ENCODE measurements at regions not wholly inside any gene's neighbourhood (a gene's known extent, or its start where the extent isn't known, plus 50 kb on each side); places are given as distances from the start of the nearest gene placed in this dataset.

DNA sequence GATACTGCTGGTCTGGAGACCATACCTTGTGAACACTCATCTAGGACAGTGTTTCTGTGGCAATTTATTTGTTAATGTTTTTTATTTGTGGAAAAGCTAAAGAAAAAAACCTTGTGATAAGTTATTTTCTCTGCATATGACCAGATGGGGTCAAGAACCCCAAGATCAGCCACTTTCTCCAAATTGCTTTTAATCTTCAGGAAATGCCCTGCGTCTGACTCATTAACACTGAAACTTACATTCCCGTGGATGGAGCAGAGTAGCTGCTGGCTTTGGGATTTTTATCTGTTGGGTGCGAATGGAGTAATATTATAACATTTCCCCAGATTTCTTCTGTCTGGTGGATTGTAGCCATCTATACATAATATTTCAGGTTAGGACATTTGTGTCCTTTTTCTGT is 444.5 kb downstream of the SH3GL2 start:
- H3K27ac ChIP-seq (ENCODE audit: low read depth, low read length): no peak overlapping the region
- no peaks in the 10 kb centered on the region for H3K36me3 ChIP-seq (ENCODE audit: low read length)
- no peaks in the 10 kb centered on the region for H4K20me1 ChIP-seq (ENCODE audit: low read depth, low read length)
- TF ChIP-seq, protein P1, sequence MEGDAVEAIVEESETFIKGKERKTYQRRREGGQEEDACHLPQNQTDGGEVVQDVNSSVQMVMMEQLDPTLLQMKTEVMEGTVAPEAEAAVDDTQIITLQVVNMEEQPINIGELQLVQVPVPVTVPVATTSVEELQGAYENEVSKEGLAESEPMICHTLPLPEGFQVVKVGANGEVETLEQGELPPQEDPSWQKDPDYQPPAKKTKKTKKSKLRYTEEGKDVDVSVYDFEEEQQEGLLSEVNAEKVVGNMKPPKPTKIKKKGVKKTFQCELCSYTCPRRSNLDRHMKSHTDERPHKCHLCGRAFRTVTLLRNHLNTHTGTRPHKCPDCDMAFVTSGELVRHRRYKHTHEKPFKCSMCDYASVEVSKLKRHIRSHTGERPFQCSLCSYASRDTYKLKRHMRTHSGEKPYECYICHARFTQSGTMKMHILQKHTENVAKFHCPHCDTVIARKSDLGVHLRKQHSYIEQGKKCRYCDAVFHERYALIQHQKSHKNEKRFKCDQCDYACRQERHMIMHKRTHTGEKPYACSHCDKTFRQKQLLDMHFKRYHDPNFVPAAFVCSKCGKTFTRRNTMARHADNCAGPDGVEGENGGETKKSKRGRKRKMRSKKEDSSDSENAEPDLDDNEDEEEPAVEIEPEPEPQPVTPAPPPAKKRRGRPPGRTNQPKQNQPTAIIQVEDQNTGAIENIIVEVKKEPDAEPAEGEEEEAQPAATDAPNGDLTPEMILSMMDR (IDR thresholded peaks at IDR 0.05; ENCODE audit: insufficient read depth, low read length, poor library complexity, severe bottlenecking): no peak
- no peak for TF ChIP-seq EZH2phosphoT487 (conservative IDR thresholded peaks at IDR 0.05; ENCODE audit: low read length)
- H3K79me2 ChIP-seq (ENCODE audit: insufficient read depth, low read length): no peaks in the 10 kb centered on the region
- H3K9ac ChIP-seq (ENCODE audit: low read length): no peak overlapping the region
- no peaks in the 10 kb centered on the region for H3K27me3 ChIP-seq (ENCODE audit: low read length)
- no peak overlapping the region for H3K4me2 ChIP-seq (ENCODE audit: low read depth, low read length, poor library complexity, severe bottlenecking)
- H3K4me3 ChIP-seq (ENCODE audit: insufficient read depth, low read length, poor library complexity, severe bottlenecking): no peak overlapping the region
- no peaks in the 10 kb centered on the region for H3F3A ChIP-seq (ENCODE audit: insufficient read depth)
- H3K9me3 ChIP-seq (ENCODE audit: insufficient read depth, low read length): no peaks in the 10 kb centered on the region
- no peaks in the 10 kb centered on the region for H3K9me2 ChIP-seq (replicated peaks; ENCODE audit: insufficient read depth, low read length)
- H2AFZ ChIP-seq (ENCODE audit: low read depth, low read length, severe bottlenecking): no peak overlapping the region

DNA sequence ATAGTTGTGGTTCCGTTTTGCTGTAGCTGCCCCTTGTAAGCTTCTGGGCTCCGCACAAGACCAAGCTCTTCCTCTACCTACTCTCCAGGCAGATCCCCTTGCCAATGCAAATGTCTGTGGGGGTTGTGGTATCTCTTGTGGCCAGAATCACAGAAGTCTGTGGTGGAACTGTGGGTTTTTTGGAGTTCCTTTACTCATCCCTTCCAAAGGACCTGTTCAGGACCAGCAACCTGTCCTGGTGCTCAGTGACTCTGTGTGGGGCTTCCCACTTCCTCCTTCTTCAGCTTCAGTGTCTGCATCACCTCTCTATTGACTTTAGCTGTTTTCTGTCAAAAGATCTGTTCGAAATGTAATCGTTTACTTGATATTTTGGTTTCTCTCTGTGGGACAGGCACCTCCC is 441.3 kb upstream of the ADAMTSL1 start:
- Histone ChIP-seq H3K9me3 (ENCODE audit: insufficient read depth, low read length) (no peaks in the 10 kb centered on the region), H4K20me1 (ENCODE audit: low read depth, low read length) (no peaks in the 10 kb centered on the region), H2AFZ (ENCODE audit: low read depth, low read length, severe bottlenecking) (no peak overlapping the region), H3K4me3 (ENCODE audit: insufficient read depth, low read length, poor library complexity, severe bottlenecking) (no peak overlapping the region), H3K9ac (ENCODE audit: low read length) (no peak overlapping the region), H3K27me3 (ENCODE audit: low read length) (no peaks in the 10 kb centered on the region), H3K27ac (ENCODE audit: low read depth, low read length) (no peak overlapping the region), H3K79me2 (ENCODE audit: insufficient read depth, low read length) (no peaks in the 10 kb centered on the region), H3K36me3 (ENCODE audit: low read length) (no peaks in the 10 kb centered on the region), H3K9me2 (replicated peaks; ENCODE audit: insufficient read depth, low read length) (no peaks in the 10 kb centered on the region; the same call in 1 of the 2 replicates), H3F3A (ENCODE audit: insufficient read depth) (no peaks in the 10 kb centered on the region), H3K4me2 (ENCODE audit: low read depth, low read length, poor library complexity, severe bottlenecking) (no peak overlapping the region)
- TF ChIP-seq, protein P1 (IDR thresholded peaks at IDR 0.05; ENCODE audit: insufficient read depth, low read length, poor library complexity, severe bottlenecking): no peak
- no peak for TF ChIP-seq EZH2phosphoT487 (conservative IDR thresholded peaks at IDR 0.05; ENCODE audit: low read length)

DNA sequence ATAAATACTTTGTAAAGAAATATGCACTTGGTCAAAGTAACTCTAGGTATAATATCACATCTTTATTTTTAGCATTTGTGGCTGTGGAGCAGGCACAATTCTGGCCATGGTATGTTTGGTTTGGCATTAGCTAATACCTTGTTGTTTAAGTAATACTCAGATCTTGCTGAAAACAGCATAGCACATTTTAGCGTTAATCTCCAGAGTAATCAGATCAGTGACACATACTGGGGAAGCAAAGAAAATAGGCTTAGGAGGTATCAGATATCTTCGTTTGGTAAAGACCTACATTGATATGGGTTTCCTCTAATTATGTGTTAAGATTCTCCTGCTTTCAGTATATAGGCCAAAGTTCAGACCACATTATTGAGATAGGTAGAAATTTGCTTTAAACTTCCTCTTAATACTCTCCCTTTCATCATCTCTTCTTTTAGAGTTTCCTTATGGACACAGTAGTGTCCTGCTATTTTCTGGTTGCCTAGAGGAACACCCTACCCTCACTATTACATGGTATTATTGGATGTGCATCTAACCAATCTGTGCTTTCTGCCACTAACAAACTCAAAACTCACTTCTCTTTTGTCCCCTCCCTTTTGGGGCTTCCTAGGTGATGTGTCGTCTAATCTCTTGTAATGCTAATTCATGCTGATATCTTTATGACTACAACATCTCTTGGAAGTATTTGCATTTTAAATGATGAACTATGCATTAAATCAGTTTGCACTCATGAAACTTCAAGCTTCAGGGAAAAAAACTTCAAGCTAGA is 437.3 kb upstream of the ADAMTSL1 start:
- H3K27ac ChIP-seq (ENCODE audit: low read depth, low read length): no peak overlapping the region
- no peaks in the 10 kb centered on the region for H3K27me3 ChIP-seq (ENCODE audit: low read length)
- no peak overlapping the region for H3K4me3 ChIP-seq (ENCODE audit: insufficient read depth, low read length, poor library complexity, severe bottlenecking)
- no peaks in the 10 kb centered on the region for H3K9me3 ChIP-seq (ENCODE audit: insufficient read depth, low read length)
- no peaks in the 10 kb centered on the region for H3F3A ChIP-seq (ENCODE audit: insufficient read depth)
- no peaks in the 10 kb centered on the region; the same call in 1 of the 2 replicates for H3K9me2 ChIP-seq (replicated peaks; ENCODE audit: insufficient read depth, low read length)
- no peaks in the 10 kb centered on the region for H4K20me1 ChIP-seq (ENCODE audit: low read depth, low read length)
- no peaks in the 10 kb centered on the region for H3K79me2 ChIP-seq (ENCODE audit: insufficient read depth, low read length)
- H2AFZ ChIP-seq (ENCODE audit: low read depth, low read length, severe bottlenecking): no peak overlapping the region
- no peak overlapping the region for H3K9ac ChIP-seq (ENCODE audit: low read length)
- no peaks in the 10 kb centered on the region for H3K36me3 ChIP-seq (ENCODE audit: low read length)
- H3K4me2 ChIP-seq (ENCODE audit: low read depth, low read length, poor library complexity, severe bottlenecking): no peak overlapping the region
- no peak for TF ChIP-seq EZH2phosphoT487 (conservative IDR thresholded peaks at IDR 0.05; ENCODE audit: low read length)
- TF ChIP-seq, protein P1 (IDR thresholded peaks at IDR 0.05; ENCODE audit: insufficient read depth, low read length, poor library complexity, severe bottlenecking): no peak

Measured in SU-DHL-6 (cell line).